Psoas muscle (tissue), 7 donors: ENCODE measurements at regions not wholly inside any gene's neighbourhood (a gene's known extent, or its start where the extent isn't known, plus 50 kb on each side); places are given as distances from the start of the nearest gene placed in this dataset.
A peak's percentile ranks its signal among the peaks of the same experiment; 100 is the strongest.

ENCODE experiments used
- ATAC-seq, 4 donors: fragments of 200-7000 bp; cut with Tn5 transposase; one replicate each; pipeline ENCODE4 v1.9.1; 2020; ENCODE audit warnings: moderate library complexity in 3 of 4, mild to moderate bottlenecking in 2 of 4
- DNase-seq, 2 donors: peaks; one replicate each; pipeline ENCODE4 v3.0.0-alpha.2; 2020
- H3K27ac ChIP-seq: fragments of 200-600 bp; one replicate; pipeline ENCODE4 v1.8.0; 2022
- H3K27me3 ChIP-seq, 3 donors: fragments of 200-600 bp in 1 of 3; one replicate each; pipeline versions ENCODE4 v1.6.1 to v1.8.0; 2013 to 2022; ENCODE audit warnings: low read length in 2 of 3, mild to moderate bottlenecking in 2 of 3, moderate library complexity in 1 of 3; ENCODE audit not compliant: insufficient read depth in 3 of 3
- H3K36me3 ChIP-seq, 2 donors: fragments of 200-600 bp in 1 of 2; one replicate each; pipeline versions ENCODE4 v1.6.1 to v1.8.0; 2013 to 2022; ENCODE audit warnings: low read depth in 1 of 2, mild to moderate bottlenecking in 1 of 2, moderate library complexity in 1 of 2; ENCODE audit not compliant: insufficient read depth in 1 of 2
- H3K4me1 ChIP-seq: fragments of 200-600 bp; one replicate; pipeline ENCODE4 v1.8.0; 2022
- H3K4me3 ChIP-seq: fragments of 200-600 bp; one replicate; pipeline ENCODE4 v1.8.0; 2022; ENCODE audit warnings: mild to moderate bottlenecking
- H3K9me3 ChIP-seq: fragments of 200-600 bp; one replicate; pipeline ENCODE4 v1.8.0; 2022
- WGBS, 3 donors: extraction: QIAGEN DNeasy Blood & Tissue Kit; methylation state at CpG; one replicate each; pipeline versions ENCODE4 v1.1.6 to v1.1.7; 2013; 5-methylcytosine and 5-hydroxymethylcytosine counted together
- intact Hi-C, 2 donors: fragments of 100-400 bp; cut with DNase I; formaldehyde crosslinking; loops; one replicate each; pipeline versions ENCODE4 v1.11.0 to v1.14.2; 2022
- TF ChIP-seq, protein P1 (sequence below): fragments of 200-600 bp; IDR thresholded peaks from one replicate; pipeline ENCODE4 v1.8.0; 2022; ENCODE audit warnings: antibody characterized with exemption
- donor health status: healthy with polysubstance abuse.
- donor health status: DM: no; HTN: no; CAD: no; lungs with moderate emphysema.
- donor health status: Bipolar disorder and iron deficiency.
- donor health status: healthy.
- donor health status: DM: yes; HTN: yes; CAD: no.
- donor health status: DM: no; HTN: no; CAD: no.
- donor health status: DM: yes; HTN: yes; CAD: no.

DNA sequence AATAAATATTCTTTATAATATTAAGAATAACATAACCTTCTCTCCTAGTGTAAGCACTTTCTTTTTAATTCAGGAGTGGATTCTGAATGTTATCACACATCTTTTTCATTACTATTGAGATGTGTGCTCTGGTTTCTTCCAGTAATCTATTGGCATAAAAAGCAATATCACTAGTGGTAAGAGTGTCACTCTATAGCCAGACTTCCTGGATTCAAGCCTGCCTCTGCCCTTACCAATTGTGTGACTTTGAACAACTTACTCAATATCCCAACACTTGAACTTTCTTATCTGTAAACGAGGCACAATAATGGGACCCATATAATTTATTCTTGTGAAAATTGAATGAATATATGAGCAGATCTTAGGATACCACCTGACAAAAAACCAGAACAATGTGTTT lies 71.0 kb downstream of the SEM1 start:
- no peaks in the 10 kb centered on the region for H3K9me3 ChIP-seq
- no peak for ATAC-seq
- 57 to 76% (median 74%) methylated on average over 1 of the region's 1 CpG for WGBS, 3 donors
- intact Hi-C loops, result no loop called here
- no peak overlapping the region for H3K27ac ChIP-seq
- TF ChIP-seq, protein P1, sequence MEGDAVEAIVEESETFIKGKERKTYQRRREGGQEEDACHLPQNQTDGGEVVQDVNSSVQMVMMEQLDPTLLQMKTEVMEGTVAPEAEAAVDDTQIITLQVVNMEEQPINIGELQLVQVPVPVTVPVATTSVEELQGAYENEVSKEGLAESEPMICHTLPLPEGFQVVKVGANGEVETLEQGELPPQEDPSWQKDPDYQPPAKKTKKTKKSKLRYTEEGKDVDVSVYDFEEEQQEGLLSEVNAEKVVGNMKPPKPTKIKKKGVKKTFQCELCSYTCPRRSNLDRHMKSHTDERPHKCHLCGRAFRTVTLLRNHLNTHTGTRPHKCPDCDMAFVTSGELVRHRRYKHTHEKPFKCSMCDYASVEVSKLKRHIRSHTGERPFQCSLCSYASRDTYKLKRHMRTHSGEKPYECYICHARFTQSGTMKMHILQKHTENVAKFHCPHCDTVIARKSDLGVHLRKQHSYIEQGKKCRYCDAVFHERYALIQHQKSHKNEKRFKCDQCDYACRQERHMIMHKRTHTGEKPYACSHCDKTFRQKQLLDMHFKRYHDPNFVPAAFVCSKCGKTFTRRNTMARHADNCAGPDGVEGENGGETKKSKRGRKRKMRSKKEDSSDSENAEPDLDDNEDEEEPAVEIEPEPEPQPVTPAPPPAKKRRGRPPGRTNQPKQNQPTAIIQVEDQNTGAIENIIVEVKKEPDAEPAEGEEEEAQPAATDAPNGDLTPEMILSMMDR, result no peak
- no peak for DNase-seq
- H3K4me3 ChIP-seq, result no peak overlapping the region
- no peaks in the 10 kb centered on the region for H3K36me3 ChIP-seq
- peaks cover 13% of the 10 kb centered on the region for H3K4me1 ChIP-seq
- H3K27me3 ChIP-seq, result no peaks in the 10 kb centered on the region

DNA sequence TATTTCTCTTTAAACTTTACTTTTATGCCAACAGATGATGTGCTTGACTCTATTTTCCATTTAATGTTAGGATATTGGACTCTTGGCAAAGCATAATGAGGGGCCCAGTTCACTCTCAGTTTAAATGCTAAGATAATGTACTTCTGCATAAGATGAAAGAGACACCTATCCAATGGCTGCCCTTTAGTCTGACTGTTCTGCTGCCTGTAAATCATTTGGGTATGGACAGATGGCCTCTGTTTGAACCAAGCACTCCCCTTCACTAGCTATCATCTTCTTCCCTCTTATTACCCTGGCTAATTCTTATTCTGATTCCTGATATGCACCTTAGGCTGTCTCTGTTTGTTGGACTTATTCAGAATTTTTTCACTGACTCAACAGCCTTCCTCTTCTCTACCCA lies 72.1 kb downstream of the SEM1 start:
- DNase-seq (no peak), ATAC-seq (peak in 3 of 4 donors; percentile 46 to 55 (median 46))
- H3K4me3 ChIP-seq, result no peak overlapping the region
- no peaks in the 10 kb centered on the region for H3K27me3 ChIP-seq
- intact Hi-C loops, result no loop called here
- H3K9me3 ChIP-seq, result no peaks in the 10 kb centered on the region
- H3K27ac ChIP-seq, result peak overlapping the region; percentile 68
- TF ChIP-seq, protein P1, result no peak
- H3K4me1 ChIP-seq, result peaks cover 13% of the 10 kb centered on the region
- no peaks in the 10 kb centered on the region for H3K36me3 ChIP-seq

DNA sequence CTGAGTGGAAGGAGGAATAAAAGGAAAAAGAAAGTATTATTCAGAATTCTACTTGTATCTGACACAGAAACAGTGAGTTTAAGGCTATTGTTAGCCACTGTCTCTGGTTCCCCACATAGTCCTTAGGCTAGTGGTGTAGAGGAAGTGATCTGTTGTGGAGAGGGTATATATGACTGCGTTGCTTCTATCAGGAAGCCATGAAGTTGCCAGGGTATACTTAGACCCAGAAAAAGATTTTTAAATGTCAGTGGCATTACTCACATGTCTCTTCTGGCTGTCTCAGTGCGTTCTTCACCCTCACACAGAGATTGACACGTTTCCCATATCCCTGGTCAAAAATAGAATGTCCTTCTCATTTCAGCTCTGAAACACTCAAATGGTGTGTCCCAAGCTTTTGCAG lies 72.7 kb downstream of the SEM1 start:
- Histone ChIP-seq H3K4me3 (peak overlapping the region; percentile 23), H3K9me3 (no peaks in the 10 kb centered on the region), H3K27me3 (no peaks in the 10 kb centered on the region), H3K36me3 (no peaks in the 10 kb centered on the region), H3K4me1 (peaks cover 13% of the 10 kb centered on the region), H3K27ac (peak overlapping the region; percentile 68)
- 23 to 29% (median 29%) methylated on average over 3 of the region's 3 CpGs for WGBS, 3 donors
- ATAC-seq (peak; percentile 84 to 98 (median 94)), DNase-seq (no peak)
- intact Hi-C loops, result no loop called here
- TF ChIP-seq, protein P1, result no peak

DNA sequence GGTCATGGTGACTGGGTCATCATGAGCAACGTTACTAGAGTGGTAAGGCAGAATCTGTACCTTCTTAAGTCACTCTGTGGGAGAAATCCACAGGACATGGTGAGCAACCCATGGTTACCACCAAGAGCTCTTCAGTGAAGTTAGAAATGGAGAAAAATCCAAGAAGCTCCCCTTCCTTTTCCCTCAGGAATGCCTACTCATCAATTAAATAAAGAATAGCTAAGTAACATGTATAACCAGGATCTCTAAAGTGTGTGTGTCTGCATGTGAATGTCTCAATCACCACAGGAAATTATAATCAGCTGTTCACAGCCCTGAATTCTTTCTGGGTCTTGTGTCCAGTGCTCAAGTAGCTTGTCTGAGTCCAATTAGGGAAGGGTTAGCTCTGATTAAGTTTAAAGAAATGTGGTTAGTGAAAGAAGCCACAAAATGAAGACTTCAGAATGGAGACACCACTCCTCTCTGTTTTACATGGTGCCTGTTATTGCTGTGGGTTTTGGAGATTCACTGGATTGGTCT lies 73.2 kb downstream of the SEM1 start:
- Histone ChIP-seq H3K4me1 (peaks cover 13% of the 10 kb centered on the region), H3K27me3 (no peaks in the 10 kb centered on the region), H3K27ac (peak overlapping the region; percentile 68), H3K4me3 (peak overlapping the region; percentile 23), H3K9me3 (no peaks in the 10 kb centered on the region), H3K36me3 (no peaks in the 10 kb centered on the region)
- intact Hi-C loops, result no loop called here
- ATAC-seq (peak in 3 of 4 donors; percentile 26 to 41 (median 40)), DNase-seq (no peak)
- 66 to 74% (median 67%) methylated on average over 1 of the region's 1 CpG for WGBS, 3 donors
- TF ChIP-seq, protein P1, result no peak

DNA sequence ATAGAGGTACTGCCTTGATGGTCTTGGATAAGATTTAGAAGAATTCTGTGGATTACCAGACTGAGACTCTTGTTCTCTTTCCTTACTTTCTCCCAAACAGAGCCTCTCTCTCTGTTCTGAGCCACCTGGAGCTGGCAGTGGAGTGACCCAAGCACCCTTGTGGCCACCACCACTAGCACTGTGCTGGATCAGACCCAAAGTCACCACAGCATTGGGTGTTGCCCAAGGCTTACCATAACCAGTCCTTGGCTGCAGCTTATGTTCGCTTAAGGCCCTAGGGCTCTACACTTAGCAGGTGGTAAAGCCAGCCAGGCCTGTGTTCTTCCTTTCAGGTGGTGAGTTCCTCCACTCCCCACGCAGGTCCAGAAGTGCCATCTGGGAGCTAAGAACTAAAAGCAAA lies 79.8 kb downstream of the SEM1 start:
- Histone ChIP-seq H3K36me3 (no peaks in the 10 kb centered on the region), H3K9me3 (no peaks in the 10 kb centered on the region), H3K27ac (no peak overlapping the region), H3K4me1 (no peaks in the 10 kb centered on the region), H3K4me3 (no peak overlapping the region), H3K27me3 (no peaks in the 10 kb centered on the region)
- 94 to 100% (median 100%) methylated on average over 2 of the region's 2 CpGs for WGBS, 3 donors
- intact Hi-C loops, result no loop called here
- DNase-seq (no peak), ATAC-seq (no peak)
- TF ChIP-seq, protein P1, result no peak
